Mesenchymal stem cell (in vitro differentiated cells and primary cell): ENCODE measurements at regions not wholly inside any gene's neighbourhood (a gene's known extent, or its start where the extent isn't known, plus 50 kb on each side); places are given as distances from the start of the nearest gene placed in this dataset.

Experiments
- DNase-seq: peaks from one replicate; pipeline ENCODE4 v3.0.0-alpha.2; 2013
- H2AFZ ChIP-seq: one replicate; pipeline ENCODE4 v1.6.1; 2013; ENCODE audit warnings: low read depth, mild to moderate bottlenecking, control low read depth, inconsistent platforms, low read length, moderate library complexity
- H2AK5ac ChIP-seq: 2 replicates; pipeline ENCODE4 v1.6.1; 2013; ENCODE audit warnings: low read length, moderate library complexity, mild to moderate bottlenecking, inconsistent platforms; ENCODE audit not compliant: severe bottlenecking
- H2BK120ac ChIP-seq: one replicate; pipeline ENCODE4 v1.6.1; 2013; ENCODE audit warnings: low read depth, mild to moderate bottlenecking, inconsistent platforms, low read length, moderate library complexity
- H2BK12ac ChIP-seq, 2 experiments: one replicate each; pipeline ENCODE4 v1.6.1; 2013; ENCODE audit warnings: inconsistent platforms in 2 of 2, low read length in 2 of 2, mild to moderate bottlenecking in 2 of 2, moderate library complexity in 2 of 2, control low read depth in 1 of 2
- H2BK15ac ChIP-seq: one replicate; pipeline ENCODE4 v1.6.1; 2013; ENCODE audit warnings: mild to moderate bottlenecking, low read depth, inconsistent platforms; ENCODE audit not compliant: poor library complexity, severe bottlenecking
- H2BK5ac ChIP-seq: 2 replicates; pipeline ENCODE4 v1.6.1; 2013; ENCODE audit warnings: low read depth, mild to moderate bottlenecking, low read length, control low read depth, inconsistent platforms; ENCODE audit not compliant: poor library complexity, severe bottlenecking
- H3K14ac ChIP-seq, 2 experiments: one replicate each; pipeline ENCODE4 v1.6.1; 2013; ENCODE audit warnings: inconsistent platforms in 2 of 2, low read length in 2 of 2, control low read depth in 1 of 2, mild to moderate bottlenecking in 1 of 2, moderate library complexity in 1 of 2
- H3K18ac ChIP-seq, 2 experiments: one replicate each; pipeline ENCODE4 v1.6.1; 2013; ENCODE audit warnings: inconsistent platforms in 2 of 2, low read length in 2 of 2, control low read depth in 1 of 2, low read depth in 1 of 2, mild to moderate bottlenecking in 1 of 2
- H3K23ac ChIP-seq, 2 experiments: one replicate each; pipeline ENCODE4 v1.6.1; 2013; ENCODE audit warnings: inconsistent platforms in 2 of 2, low read length in 2 of 2, mild to moderate bottlenecking in 2 of 2, moderate library complexity in 2 of 2, control low read depth in 1 of 2
- H3K27ac ChIP-seq: 2 replicates; pipeline ENCODE4 v1.5.1; 2013; ENCODE audit warnings: mild to moderate bottlenecking, moderate library complexity, low read length, control low read depth, inconsistent platforms; ENCODE audit not compliant: poor library complexity, severe bottlenecking
- H3K27me3 ChIP-seq, 2 experiments: 2 replicates each; pipeline versions ENCODE4 v1.6.1 to v1.7.0; 2013; ENCODE audit warnings: low read length in 2 of 2, mild to moderate bottlenecking in 2 of 2, moderate library complexity in 2 of 2, control low read depth in 1 of 2, inconsistent platforms in 1 of 2; ENCODE audit not compliant: control insufficient read depth in 1 of 2, insufficient read depth in 1 of 2
- H3K36me3 ChIP-seq, 2 experiments: 2 replicates each; pipeline versions ENCODE4 v1.6.1 to v1.7.0; 2013; ENCODE audit warnings: low read length in 2 of 2, control low read depth in 1 of 2, inconsistent platforms in 1 of 2, low read depth in 1 of 2, mild to moderate bottlenecking in 1 of 2; ENCODE audit not compliant: insufficient read depth in 2 of 2, control insufficient read depth in 1 of 2
- H3K4ac ChIP-seq, 2 experiments: one replicate each; pipeline ENCODE4 v1.6.1; 2013; ENCODE audit warnings: inconsistent platforms in 2 of 2, low read length in 2 of 2, mild to moderate bottlenecking in 2 of 2, moderate library complexity in 2 of 2, control low read depth in 1 of 2, low read depth in 1 of 2
- H3K4me1 ChIP-seq: 2 replicates; pipeline ENCODE4 v1.6.1; 2013; ENCODE audit warnings: low read depth, low read length, control low read depth; ENCODE audit not compliant: control insufficient read depth, insufficient read depth
- H3K4me2 ChIP-seq: 2 replicates; pipeline ENCODE4 v1.6.1; 2013; ENCODE audit warnings: low read length, mild to moderate bottlenecking, inconsistent platforms; ENCODE audit not compliant: poor library complexity, severe bottlenecking
- H3K4me3 ChIP-seq, 2 experiments: 2 replicates each; pipeline versions ENCODE4 v1.5.1 to v1.7.0; 2013; ENCODE audit warnings: low read length in 2 of 2, mild to moderate bottlenecking in 2 of 2, control low read depth in 1 of 2, low read depth in 1 of 2; ENCODE audit not compliant: insufficient read depth in 1 of 2
- H3K79me1 ChIP-seq: replicated peaks from 2 replicates; pipeline ENCODE4 v1.6.1; 2013; ENCODE audit warnings: mild to moderate bottlenecking, control low read depth, low read length, inconsistent platforms; ENCODE audit not compliant: poor library complexity, severe bottlenecking
- H3K9ac ChIP-seq: 2 replicates; pipeline ENCODE4 v1.7.0; 2013; ENCODE audit warnings: mild to moderate bottlenecking, low read length, moderate library complexity
- H3K9me3 ChIP-seq: 2 replicates; pipeline ENCODE4 v1.7.0; 2013; ENCODE audit warnings: mild to moderate bottlenecking, low read length; ENCODE audit not compliant: control insufficient read depth
- H4K8ac ChIP-seq: one replicate; pipeline ENCODE4 v1.6.1; 2013; ENCODE audit warnings: inconsistent platforms, mild to moderate bottlenecking, low read length, moderate library complexity
- H4K91ac ChIP-seq: one replicate; pipeline ENCODE4 v1.6.1; 2013; ENCODE audit warnings: mild to moderate bottlenecking, low read length, inconsistent platforms
- WGBS: methylation state at CpG from one replicate; pipeline ENCODE4 v1.1.7; 2013; ENCODE audit warnings: mixed read lengths; 5-methylcytosine and 5-hydroxymethylcytosine counted together

DNA sequence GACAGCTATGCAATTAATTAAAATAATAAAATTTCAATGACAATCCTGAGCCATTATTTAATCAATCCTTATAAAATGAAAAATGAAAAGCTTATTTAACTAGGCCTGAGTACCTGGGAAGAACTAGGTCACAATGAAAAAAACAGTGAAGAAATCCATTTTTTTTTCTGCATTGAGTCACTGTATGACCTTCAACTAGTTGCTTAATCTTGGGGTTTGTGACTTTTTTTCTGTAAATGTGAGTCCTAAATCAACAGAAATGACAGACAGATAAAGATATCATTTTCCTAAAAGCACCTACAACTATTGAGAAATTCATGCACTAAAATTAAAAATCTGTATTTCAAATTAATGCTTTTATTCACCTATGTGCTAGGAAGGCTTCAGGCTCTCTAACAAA is 96.8 kb downstream of the TMEM26 start:
- no peak overlapping the region for H3K9ac ChIP-seq
- no peak overlapping the region for H2BK12ac ChIP-seq
- no peak overlapping the region for H3K4ac ChIP-seq
- no peaks in the 10 kb centered on the region for H3K79me1 ChIP-seq
- no peak overlapping the region for H2AFZ ChIP-seq
- H3K27ac ChIP-seq, result no peak overlapping the region
- no peak overlapping the region for H3K4me3 ChIP-seq
- no peaks in the 10 kb centered on the region for H3K4me1 ChIP-seq
- no peak overlapping the region for H3K18ac ChIP-seq
- no peaks in the 10 kb centered on the region for H3K36me3 ChIP-seq
- H3K4me2 ChIP-seq, result no peak overlapping the region
- no peak overlapping the region for H3K14ac ChIP-seq
- no peaks in the 10 kb centered on the region for H3K9me3 ChIP-seq
- no peak overlapping the region for H4K91ac ChIP-seq
- no peak overlapping the region for H2BK15ac ChIP-seq
- H2AK5ac ChIP-seq, result no peak overlapping the region
- no peaks in the 10 kb centered on the region for H3K27me3 ChIP-seq
- H2BK120ac ChIP-seq, result no peak overlapping the region
- no peak overlapping the region for H4K8ac ChIP-seq
- no peak for DNase-seq
- H2BK5ac ChIP-seq, result no peak overlapping the region
- no peak overlapping the region for H3K23ac ChIP-seq

DNA sequence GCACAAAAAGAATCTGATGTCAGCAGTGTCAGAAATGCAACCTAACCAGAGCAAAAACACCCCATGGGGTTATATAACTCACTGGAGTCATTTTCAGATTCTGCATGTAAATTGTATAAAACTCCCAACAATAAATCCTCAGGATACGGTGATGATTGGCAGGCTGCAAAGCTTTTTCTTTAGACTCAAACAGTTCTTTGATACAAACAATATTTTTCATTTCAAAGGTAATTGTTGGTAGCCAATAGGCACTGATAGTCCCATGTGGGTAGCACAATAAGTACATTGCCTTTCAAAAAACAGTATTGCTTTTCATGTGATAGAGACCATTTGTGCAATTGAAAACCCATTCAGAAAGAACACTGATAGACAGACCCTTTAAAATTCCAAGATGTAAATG is 98.0 kb downstream of the TMEM26 start:
- H3K18ac ChIP-seq, result no peak overlapping the region
- no peak overlapping the region for H2BK15ac ChIP-seq
- no peak overlapping the region for H2AK5ac ChIP-seq
- no peak overlapping the region for H3K4ac ChIP-seq
- no peak overlapping the region for H4K91ac ChIP-seq
- H3K4me2 ChIP-seq, result no peak overlapping the region
- no peak overlapping the region for H2BK12ac ChIP-seq
- H3K4me3 ChIP-seq, result no peak overlapping the region
- H3K23ac ChIP-seq, result no peak overlapping the region
- H3K9ac ChIP-seq, result no peak overlapping the region
- H3K79me1 ChIP-seq, result no peaks in the 10 kb centered on the region
- H3K4me1 ChIP-seq, result no peaks in the 10 kb centered on the region
- no peaks in the 10 kb centered on the region for H3K36me3 ChIP-seq
- no peak overlapping the region for H2BK5ac ChIP-seq
- H2AFZ ChIP-seq, result no peak overlapping the region
- no peak for DNase-seq
- H3K14ac ChIP-seq, result no peak overlapping the region
- H4K8ac ChIP-seq, result no peak overlapping the region
- H3K27me3 ChIP-seq, result no peaks in the 10 kb centered on the region
- H2BK120ac ChIP-seq, result no peak overlapping the region
- H3K9me3 ChIP-seq, result no peaks in the 10 kb centered on the region
- H3K27ac ChIP-seq, result no peak overlapping the region
- no CpG with 5 or more reads among the region's 1 CpG for WGBS

DNA sequence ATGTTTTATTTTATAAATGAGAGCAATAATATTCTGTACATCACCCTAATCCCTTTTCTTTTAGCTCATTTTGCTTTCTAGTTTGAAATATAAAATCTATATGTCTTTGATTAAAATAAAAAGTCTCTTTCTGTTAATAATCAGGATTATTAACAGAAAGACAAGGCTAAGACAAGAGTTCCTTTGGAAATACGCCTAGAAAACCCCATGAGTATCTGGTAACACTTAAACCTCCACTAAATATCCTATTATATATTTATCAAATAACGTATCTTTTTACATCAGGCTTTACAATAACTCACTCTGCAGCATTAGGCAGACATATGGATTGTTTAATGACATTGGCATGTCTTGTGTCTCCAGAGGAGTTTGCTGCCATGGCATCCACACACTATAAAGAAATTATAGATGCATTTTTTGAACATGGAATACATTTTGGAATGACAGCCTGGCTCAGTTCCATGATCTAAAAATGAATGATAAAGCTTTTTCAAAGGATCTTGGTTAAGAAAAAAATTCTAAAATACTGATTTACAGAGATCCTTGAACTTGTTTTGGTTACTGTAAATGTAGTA is 98.7 kb downstream of the TMEM26 start:
- Histone ChIP-seq H3K23ac (no peak overlapping the region), H2BK120ac (no peak overlapping the region), H3K36me3 (no peaks in the 10 kb centered on the region), H2BK12ac (no peak overlapping the region), H3K4me1 (no peaks in the 10 kb centered on the region), H3K4ac (no peak overlapping the region), H3K14ac (no peak overlapping the region), H3K9me3 (no peaks in the 10 kb centered on the region), H3K9ac (no peak overlapping the region), H2AFZ (no peak overlapping the region), H3K27me3 (no peaks in the 10 kb centered on the region), H3K4me2 (no peak overlapping the region), H4K91ac (no peak overlapping the region), H3K27ac (no peak overlapping the region), H3K79me1 (no peaks in the 10 kb centered on the region), H2AK5ac (no peak overlapping the region), H2BK15ac (no peak overlapping the region), H4K8ac (no peak overlapping the region), H2BK5ac (no peak overlapping the region), H3K4me3 (no peak overlapping the region), H3K18ac (no peak overlapping the region)
- 93% methylated on average over 1 of the region's 2 CpGs for WGBS
- no peak for DNase-seq

GRCh38 chr10:61350794-61351193 is 102.4 kb downstream of the TMEM26 start:
- WGBS, result 100% methylated on average over 1 of the region's 1 CpG
- Histone ChIP-seq H3K9ac (no peak overlapping the region), H3K27ac (no peak overlapping the region), H2BK5ac (no peak overlapping the region), H2BK120ac (no peak overlapping the region), H2BK12ac (no peak overlapping the region), H3K27me3 (no peaks in the 10 kb centered on the region), H3K4me1 (no peaks in the 10 kb centered on the region), H3K4ac (no peak overlapping the region), H2AFZ (no peak overlapping the region), H3K4me3 (no peak overlapping the region), H3K14ac (no peak overlapping the region), H3K23ac (no peak overlapping the region), H3K79me1 (no peaks in the 10 kb centered on the region), H3K9me3 (no peaks in the 10 kb centered on the region), H4K8ac (no peak overlapping the region), H2AK5ac (no peak overlapping the region), H4K91ac (no peak overlapping the region), H3K18ac (no peak overlapping the region), H3K36me3 (no peaks in the 10 kb centered on the region), H2BK15ac (no peak overlapping the region), H3K4me2 (no peak overlapping the region)
- DNase-seq, result no peak
